Muscle of arm (tissue), 1 donor: ENCODE measurements at regions not wholly inside any gene's neighbourhood (a gene's known extent, or its start where the extent isn't known, plus 50 kb on each side); places are given as distances from the start of the nearest gene placed in this dataset.

Experiments
- DNase-seq: peaks from one replicate; pipeline ENCODE4 v3.0.0-alpha.2; 2013

- no peak for DNase-seq
Observed at GRCh38 chr7:17689361-17689902, 250.9 kb downstream of the SNX13 start.

DNA sequence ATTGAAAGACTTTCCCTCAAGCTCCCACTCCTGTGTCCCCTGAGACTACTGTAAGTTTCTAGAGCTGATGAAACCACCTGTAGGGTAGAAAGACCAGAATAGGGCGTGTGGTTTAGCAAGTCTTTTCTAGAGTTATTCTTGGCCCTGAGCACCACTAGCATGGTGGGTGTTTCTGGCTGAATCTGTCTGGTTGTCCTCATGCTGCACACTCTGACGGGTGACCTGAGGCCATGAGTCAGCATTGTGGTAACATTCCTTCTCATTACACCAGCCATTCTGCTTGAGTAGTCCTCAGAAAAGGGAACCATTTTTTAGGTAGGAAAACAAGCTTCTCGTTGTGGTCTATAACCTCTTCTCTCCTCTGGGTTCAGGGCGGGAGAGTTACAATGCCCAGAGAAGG is 250.3 kb downstream of the SNX13 start:
- no peak for DNase-seq

GRCh38 chr7:17696422-17696821 is 243.9 kb downstream of the SNX13 start:
- DNase-seq: no peak

- DNase-seq: no peak
Observed at GRCh38 chr7:17697128-17697881, 243.0 kb downstream of the SNX13 start.

DNA sequence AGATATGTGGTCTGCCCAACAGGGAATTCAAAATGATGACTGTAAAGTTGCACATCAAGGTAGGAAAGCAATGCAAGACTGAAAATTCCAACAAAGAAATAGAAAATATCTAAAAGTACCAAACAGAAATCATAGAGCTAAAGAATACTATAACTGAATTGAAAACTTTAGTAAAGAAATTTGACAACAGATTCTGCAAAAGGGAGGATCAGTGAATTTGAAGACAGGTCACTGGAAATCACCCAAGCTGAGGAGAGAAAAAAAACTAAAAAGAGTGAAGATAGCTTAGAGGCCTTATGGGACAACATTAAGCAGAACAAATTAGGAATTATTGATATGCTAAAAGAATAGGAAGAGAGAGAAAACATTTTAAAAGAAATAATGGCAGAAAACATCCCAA is 240.6 kb downstream of the SNX13 start:
- DNase-seq: no peak

- DNase-seq: no peak
Observed at GRCh38 chr7:17700138-17700537, 240.2 kb downstream of the SNX13 start.

GRCh38 chr7:17706275-17706674 is 234.0 kb downstream of the SNX13 start:
- DNase-seq: no peak

GRCh38 chr7:17706734-17707133 is 233.6 kb downstream of the SNX13 start:
- DNase-seq: peak; percentile 33

GRCh38 chr7:17709127-17709526 is 231.2 kb downstream of the SNX13 start:
- no peak for DNase-seq

DNA sequence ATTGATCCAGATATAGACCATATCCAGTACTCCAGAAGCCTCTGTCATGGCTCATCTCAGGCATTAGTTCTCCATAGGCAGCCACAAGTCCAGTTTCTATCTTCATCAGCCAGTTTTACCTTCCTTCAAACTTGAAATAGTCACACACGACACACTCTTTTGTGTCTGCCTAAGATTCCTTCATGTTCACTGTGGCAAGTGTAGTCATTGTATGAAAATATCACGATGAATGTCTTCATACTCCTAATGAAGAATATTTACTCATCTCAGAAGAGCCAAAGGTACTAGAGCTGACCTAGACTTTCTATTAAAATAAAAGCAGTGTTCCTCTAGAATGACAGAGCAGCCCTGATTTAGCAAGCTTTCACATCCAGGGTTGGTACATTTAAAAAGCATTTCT is 230.7 kb downstream of the SNX13 start:
- DNase-seq: no peak

DNA sequence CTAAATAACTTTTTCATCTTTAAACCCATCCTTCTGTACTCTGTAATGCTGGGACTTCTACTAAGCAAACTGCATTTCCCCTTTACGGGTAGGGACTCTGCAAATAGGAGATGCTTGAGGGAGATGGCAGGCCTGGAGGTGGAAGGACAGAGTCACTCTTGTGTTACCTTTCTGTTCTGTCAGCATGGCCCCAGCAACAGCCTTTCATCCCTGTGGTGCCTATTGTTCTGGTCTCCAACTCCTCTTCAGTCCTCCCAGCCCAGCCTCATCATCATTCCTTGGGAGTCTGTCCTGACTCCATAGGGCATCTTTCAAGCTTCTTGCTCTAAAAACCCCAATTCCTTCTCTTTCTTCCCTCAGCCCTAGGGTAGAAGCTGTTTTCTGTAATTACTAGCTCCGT is 230.0 kb downstream of the SNX13 start:
- no peak for DNase-seq

GRCh38 chr7:17713584-17713983 is 226.7 kb downstream of the SNX13 start:
- no peak for DNase-seq

DNA sequence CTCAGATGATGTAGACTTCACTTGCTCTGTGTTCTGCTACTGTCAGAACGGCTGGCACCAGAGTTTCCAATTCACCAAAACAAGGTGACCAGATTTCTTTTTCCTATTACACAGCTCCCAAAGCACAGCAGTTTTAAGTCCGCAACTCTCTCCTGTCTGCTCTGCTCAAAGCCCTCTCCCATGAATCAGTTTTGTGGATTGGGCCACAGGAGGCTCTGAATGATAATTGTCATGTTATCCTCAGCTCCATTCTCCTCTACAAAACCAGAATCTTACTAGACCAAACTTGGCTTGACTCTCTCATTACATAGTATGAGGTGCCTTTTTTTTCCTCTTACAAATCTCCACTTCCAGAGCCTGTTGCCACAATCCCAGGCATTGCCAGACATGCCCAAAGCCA is 223.5 kb downstream of the SNX13 start:
- no peak for DNase-seq

- no peak for DNase-seq
Observed at GRCh38 chr7:17719998-17720397, 220.3 kb downstream of the SNX13 start.

GRCh38 chr7:17721736-17722285 is 218.5 kb downstream of the SNX13 start:
- no peak for DNase-seq

DNA sequence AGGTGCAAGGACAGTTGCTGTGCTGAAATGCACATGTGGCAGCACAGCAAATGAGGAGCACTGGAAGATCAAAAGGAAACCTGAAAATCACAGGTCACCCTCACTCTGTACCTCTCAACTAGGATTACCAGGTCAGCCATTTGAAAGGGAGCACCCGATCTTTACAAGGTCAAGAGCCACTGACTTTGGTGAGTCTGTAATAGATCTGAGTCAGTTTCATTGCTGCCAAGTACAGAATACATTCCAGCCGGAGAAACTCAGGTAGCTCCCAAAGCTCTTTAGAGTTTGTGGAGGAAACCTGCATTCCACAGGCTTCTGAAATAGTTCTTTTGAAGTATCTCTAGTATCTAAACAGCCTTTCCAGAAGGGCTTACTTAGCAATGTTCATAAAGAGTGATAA is 217.5 kb downstream of the SNX13 start:
- DNase-seq: no peak

DNA sequence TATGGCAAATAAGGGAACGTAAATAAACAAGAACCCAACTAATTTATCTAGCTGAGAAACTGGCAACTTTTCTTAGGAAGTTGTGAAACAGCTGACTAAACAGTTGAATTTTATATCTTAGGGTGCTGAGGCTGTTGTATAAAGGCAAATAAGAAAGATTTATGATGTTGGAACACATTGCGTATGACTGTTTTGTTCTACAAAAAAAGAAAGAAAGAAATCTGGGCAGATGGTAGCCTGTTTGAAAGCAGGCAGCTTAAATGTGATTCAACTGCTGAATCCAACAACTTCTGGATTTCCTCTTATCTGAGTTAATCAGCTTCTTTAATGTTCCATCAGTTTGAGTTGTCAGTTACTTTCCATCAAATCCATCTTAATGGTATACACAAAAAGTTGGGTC is 214.5 kb downstream of the SNX13 start:
- no peak for DNase-seq

DNA sequence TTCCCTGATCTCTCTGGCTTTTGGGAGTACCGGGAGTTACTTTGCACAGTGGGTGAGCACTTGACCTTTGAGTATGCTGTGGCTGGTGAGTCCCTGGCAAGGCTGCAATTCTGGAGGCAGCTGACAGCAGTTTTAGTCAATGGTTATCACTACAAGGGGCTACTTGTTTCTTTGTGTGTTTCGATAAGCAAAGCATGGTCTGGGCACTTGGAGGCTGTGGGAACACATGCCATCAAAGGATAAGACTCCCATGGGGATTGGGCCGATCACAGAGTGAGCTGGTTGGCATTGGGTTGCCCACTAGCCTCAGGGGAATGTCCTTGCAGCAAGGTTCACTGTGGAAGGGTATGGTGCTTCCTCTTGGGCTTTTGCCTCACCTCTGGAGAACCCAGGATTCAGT is 208.2 kb downstream of the SNX13 start:
- DNase-seq: no peak
